HEK293T (cell line): ENCODE measurements at regions not wholly inside any gene's neighbourhood (a gene's known extent, or its start where the extent isn't known, plus 50 kb on each side); places are given as distances from the start of the nearest gene placed in this dataset.

Experiments used
- CTCF ChIA-PET: fragments of 350-600 bp; formaldehyde crosslinking; extraction: SDS; loops from one replicate; lab custom pipeline; 2021; ENCODE audit warnings: antibody characterized with exemption, inconsistent platforms; lab: Yijun Ruan, JAX
- POLR2A ChIA-PET: fragments of 350-600 bp; formaldehyde crosslinking; extraction: SDS; loops from one replicate; lab custom pipeline; 2020; ENCODE audit warnings: antibody characterized with exemption, inconsistent platforms; lab: Yijun Ruan, JAX
- DNase-seq: peaks from one replicate; pipeline ENCODE4 v3.0.0; 2012; ENCODE audit warnings: mixed read lengths; ENCODE audit errors: extremely low spot score
- ARNT ChIP-seq: fragments of 450-650 bp; IDR thresholded peaks from 2 replicates; pipeline ENCODE4 v1.6.1; 2017; ENCODE audit warnings: mild to moderate bottlenecking
- BHLHE40 ChIP-seq: fragments of 450-650 bp; IDR thresholded peaks from 2 replicates; pipeline ENCODE4 v1.6.1; 2016; ENCODE audit warnings: mild to moderate bottlenecking, moderate library complexity, borderline replicate concordance
- CTBP1 ChIP-seq: fragments of 450-650 bp; IDR thresholded peaks from 2 replicates; pipeline ENCODE4 v1.6.1; 2016; ENCODE audit warnings: borderline replicate concordance
- ELF4 ChIP-seq: fragments of 450-650 bp; IDR thresholded peaks from 2 replicates; pipeline ENCODE4 v1.6.1; 2017; ENCODE audit warnings: antibody characterized with exemption
- FOXA1 ChIP-seq: fragments of 450-650 bp; IDR thresholded peaks from 2 replicates; pipeline ENCODE4 v1.6.1; 2016; ENCODE audit warnings: mild to moderate bottlenecking
- FOXK2 ChIP-seq: fragments of 450-650 bp; IDR thresholded peaks from 2 replicates; pipeline ENCODE4 v1.6.1; 2016; ENCODE audit warnings: mild to moderate bottlenecking
- FOXM1 ChIP-seq: fragments of 450-650 bp; IDR thresholded peaks from 2 replicates; pipeline ENCODE4 v1.6.1; 2017; ENCODE audit warnings: mild to moderate bottlenecking, borderline replicate concordance
- HDGF ChIP-seq: fragments of 450-650 bp; IDR thresholded peaks from 2 replicates; pipeline ENCODE4 v1.6.1; 2017; ENCODE audit warnings: antibody characterized with exemption, borderline replicate concordance
- L3MBTL2 ChIP-seq: fragments of 450-650 bp; conservative IDR thresholded peaks from 2 replicates; pipeline ENCODE4 v1.6.1; 2016; ENCODE audit warnings: mild to moderate bottlenecking
- LEF1 ChIP-seq: fragments of 450-650 bp; IDR thresholded peaks from 2 replicates; pipeline ENCODE4 v1.6.1; 2017; ENCODE audit warnings: mild to moderate bottlenecking, borderline replicate concordance
- NFRKB ChIP-seq: fragments of 450-650 bp; IDR thresholded peaks from 2 replicates; pipeline ENCODE4 v1.6.1; 2016; ENCODE audit warnings: mild to moderate bottlenecking, moderate library complexity
- SP1 ChIP-seq: fragments of 450-650 bp; IDR thresholded peaks from 2 replicates; pipeline ENCODE4 v1.6.1; 2017
- SUZ12 ChIP-seq: fragments of 450-650 bp; IDR thresholded peaks from 2 replicates; pipeline ENCODE4 v1.6.1; 2016; ENCODE audit warnings: mild to moderate bottlenecking
- TARDBP ChIP-seq: fragments of 450-650 bp; IDR thresholded peaks from 2 replicates; pipeline ENCODE4 v1.6.1; 2016
- ZNF384 ChIP-seq: fragments of 450-650 bp; IDR thresholded peaks from 2 replicates; pipeline ENCODE4 v1.6.1; 2016
- TF ChIP-seq, protein P1 (sequence below): fragments of 450-650 bp; IDR thresholded peaks from 2 replicates; pipeline ENCODE4 v1.6.1; 2016

DNA sequence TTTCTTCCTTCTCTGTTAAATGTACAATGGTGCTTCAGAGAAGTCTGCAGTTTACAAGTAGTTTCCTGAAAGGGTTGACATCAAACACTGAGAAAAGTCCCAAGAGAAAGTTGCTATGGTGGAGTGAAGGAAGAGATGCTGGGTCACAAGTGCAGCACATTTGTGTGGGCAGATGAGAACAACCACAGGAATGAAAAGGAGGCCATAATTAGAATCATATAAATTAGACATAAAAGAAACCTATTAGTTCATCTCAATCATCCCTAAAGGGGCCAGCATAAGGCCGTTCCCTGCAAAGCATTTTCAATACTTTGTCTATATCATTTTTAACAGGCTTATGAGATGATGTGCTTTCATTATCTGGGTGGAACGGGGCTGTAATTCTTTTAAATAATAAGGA, 359.2 kb downstream of the IRS2 start:
- no peak for DNase-seq
- ChIA-PET POLR2A (no interaction called here), CTCF (no interaction called here)
- TF ChIP-seq SUZ12, result no peak
- no peak for TF ChIP-seq TARDBP
- TF ChIP-seq BHLHE40, result no peak
- no peak for TF ChIP-seq NFRKB
- TF ChIP-seq FOXM1, result no peak
- no peak for TF ChIP-seq FOXK2
- TF ChIP-seq ARNT, result no peak
- TF ChIP-seq HDGF, result no peak
- TF ChIP-seq, protein P1, sequence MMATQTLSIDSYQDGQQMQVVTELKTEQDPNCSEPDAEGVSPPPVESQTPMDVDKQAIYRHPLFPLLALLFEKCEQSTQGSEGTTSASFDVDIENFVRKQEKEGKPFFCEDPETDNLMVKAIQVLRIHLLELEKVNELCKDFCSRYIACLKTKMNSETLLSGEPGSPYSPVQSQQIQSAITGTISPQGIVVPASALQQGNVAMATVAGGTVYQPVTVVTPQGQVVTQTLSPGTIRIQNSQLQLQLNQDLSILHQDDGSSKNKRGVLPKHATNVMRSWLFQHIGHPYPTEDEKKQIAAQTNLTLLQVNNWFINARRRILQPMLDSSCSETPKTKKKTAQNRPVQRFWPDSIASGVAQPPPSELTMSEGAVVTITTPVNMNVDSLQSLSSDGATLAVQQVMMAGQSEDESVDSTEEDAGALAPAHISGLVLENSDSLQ, result no peak
- no peak for TF ChIP-seq LEF1
- no peak for TF ChIP-seq FOXA1
- no peak for TF ChIP-seq ZNF384
- no peak for TF ChIP-seq L3MBTL2
- TF ChIP-seq CTBP1, result no peak
- TF ChIP-seq ELF4, result no peak
- TF ChIP-seq SP1, result no peak

DNA sequence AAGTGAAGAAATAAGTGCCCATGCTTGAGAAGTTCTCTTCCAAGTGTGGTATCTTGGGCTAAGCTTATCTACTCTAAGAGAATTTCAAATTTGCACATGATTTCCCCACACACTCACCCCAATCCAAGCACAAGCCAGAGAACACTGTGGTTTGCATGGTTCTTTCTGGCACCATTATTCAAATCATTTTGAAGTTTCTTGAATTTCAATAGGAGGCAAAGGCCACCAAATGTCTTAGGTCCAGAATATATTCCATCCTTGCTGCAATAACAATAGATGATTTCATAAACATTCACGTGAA, 359.7 kb downstream of the IRS2 start:
- TF ChIP-seq ARNT (no peak), SUZ12 (no peak), ZNF384 (no peak), L3MBTL2 (no peak), LEF1 (no peak), FOXK2 (no peak), FOXA1 (no peak), HDGF (no peak), SP1 (no peak), FOXM1 (no peak), BHLHE40 (no peak), TARDBP (no peak), ELF4 (no peak), CTBP1 (no peak), NFRKB (no peak)
- TF ChIP-seq, protein P1, result no peak
- CTCF ChIA-PET, result no interaction called here

DNA sequence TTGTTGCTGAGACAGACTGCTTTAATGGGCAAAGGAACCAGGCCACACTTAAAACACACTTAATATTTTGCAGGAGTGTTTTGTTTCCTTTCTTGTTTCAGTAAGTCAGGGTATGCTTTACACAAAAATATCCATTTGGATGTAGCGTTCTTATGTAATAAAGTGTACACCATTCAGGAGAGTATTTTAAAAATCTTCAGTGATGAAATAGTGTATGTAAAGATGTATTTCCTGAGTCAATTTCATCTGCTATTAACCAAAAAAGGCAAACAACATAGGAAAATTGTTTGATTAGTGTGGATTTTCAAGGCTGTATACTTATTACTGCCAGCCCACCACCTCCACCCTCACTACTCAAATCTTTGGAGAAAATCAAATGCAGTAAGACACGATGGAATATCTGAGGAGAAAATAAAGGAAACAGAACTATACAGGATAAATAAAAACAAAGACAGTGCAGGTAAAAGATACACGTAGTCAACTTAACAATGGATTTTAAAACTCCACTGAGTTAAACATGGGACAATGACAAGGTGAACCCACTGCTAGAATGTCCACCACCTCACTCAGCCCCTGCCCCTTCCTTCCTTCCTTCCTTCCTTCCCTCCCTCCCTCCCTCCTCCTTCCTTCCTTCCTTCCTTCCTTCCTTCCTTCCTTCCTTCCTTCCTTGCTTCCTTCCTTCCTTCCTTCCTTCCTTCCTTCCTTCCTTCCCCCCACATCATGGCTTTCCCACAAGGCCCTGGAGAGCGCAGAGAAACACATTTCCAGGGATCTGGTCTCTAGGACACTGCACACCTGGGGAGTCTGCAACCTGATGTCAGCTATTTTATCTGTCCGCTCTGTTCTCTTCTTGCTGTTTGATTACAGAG, 360.3 kb downstream of the IRS2 start:
- TF ChIP-seq, protein P1, result no peak
- no peak for TF ChIP-seq FOXA1
- no peak for TF ChIP-seq L3MBTL2
- TF ChIP-seq LEF1, result no peak
- no peak for TF ChIP-seq NFRKB
- TF ChIP-seq FOXK2, result no peak
- no peak for TF ChIP-seq HDGF
- no peak for TF ChIP-seq ARNT
- no peak for TF ChIP-seq CTBP1
- no peak for DNase-seq
- ChIA-PET CTCF (no interaction called here), POLR2A (no interaction called here)

More for the DNA sequence above, 359.7 kb downstream of the IRS2 start:
- DNase-seq, result no peak
- POLR2A ChIA-PET, result no interaction called here

DNA sequence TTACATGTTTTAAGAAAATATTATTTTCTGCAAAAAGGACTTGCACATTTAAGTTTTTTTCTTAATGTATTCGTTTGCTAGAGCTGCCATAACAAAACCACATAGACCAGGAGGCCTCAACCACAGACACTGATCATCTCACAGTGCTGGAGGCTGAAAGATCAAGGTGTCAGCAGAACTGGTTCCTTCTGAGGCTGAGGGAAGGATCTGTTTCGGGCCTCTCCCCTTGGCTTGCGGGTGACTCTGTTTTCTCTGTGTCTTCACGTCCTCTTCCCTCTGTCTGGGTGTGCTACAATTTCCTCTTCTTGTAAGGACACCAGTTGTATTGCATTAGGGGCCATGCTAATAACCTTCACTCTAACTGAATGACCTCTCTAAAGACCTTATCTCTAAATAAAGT, 364.2 kb downstream of the IRS2 start:
- no peak for TF ChIP-seq ZNF384
- no peak for TF ChIP-seq HDGF
- no peak for TF ChIP-seq ELF4
- TF ChIP-seq L3MBTL2, result no peak
- TF ChIP-seq, protein P1, result no peak
- no peak for TF ChIP-seq TARDBP
- no peak for TF ChIP-seq BHLHE40
- no peak for TF ChIP-seq FOXM1
- no peak for TF ChIP-seq FOXA1
- CTCF ChIA-PET, result no interaction called here
- POLR2A ChIA-PET, result no interaction called here
- no peak for DNase-seq

DNA sequence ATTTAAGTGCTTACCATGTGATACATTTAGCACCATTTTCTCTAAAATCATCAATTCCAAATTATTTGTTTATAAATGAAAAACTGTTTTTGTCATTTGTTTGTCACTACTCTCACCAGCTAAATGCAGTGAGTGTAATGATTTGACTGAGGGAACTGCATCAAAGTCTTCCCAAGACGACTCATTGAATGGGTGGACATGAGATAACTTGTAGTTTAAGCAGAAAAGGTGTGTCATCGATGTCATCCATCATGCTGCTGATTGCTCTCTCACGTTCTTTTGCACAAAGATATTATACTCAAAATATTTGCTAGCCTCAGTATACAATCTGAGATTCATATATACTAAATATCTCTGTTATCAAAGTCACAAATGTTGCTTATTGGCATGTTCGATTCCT, 366.5 kb downstream of the IRS2 start:
- CTCF ChIA-PET, result no interaction called here
- TF ChIP-seq HDGF (no peak), ZNF384 (no peak), NFRKB (no peak), FOXK2 (no peak), ELF4 (no peak), SP1 (no peak), BHLHE40 (no peak), CTBP1 (no peak), FOXA1 (no peak), SUZ12 (no peak), ARNT (no peak), FOXM1 (no peak), LEF1 (no peak), L3MBTL2 (no peak), TARDBP (no peak)
- DNase-seq, result no peak
- POLR2A ChIA-PET, result no interaction called here

DNA sequence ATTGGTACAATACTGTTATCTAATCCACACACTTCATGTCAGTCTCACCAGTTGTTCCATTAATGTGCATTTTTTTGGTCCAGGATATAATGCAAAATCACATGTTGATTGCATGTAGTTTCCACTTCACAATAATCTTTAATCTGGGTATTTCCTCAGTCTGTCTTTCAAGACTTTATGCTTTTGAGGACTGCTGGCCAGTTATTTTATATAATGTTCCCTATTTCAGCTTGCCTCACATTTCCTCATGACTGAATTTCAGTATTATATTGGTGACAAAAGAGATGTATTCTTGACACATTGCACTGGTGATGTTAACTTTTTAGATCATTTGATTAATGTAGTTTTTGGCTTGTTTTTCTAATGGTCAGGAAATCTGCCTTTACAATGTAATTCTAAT, 368.3 kb downstream of the IRS2 start:
- ChIA-PET CTCF (no interaction called here), POLR2A (no interaction called here)
- no peak for TF ChIP-seq L3MBTL2
- no peak for TF ChIP-seq ELF4
- no peak for TF ChIP-seq LEF1
- TF ChIP-seq SUZ12, result no peak
- no peak for TF ChIP-seq FOXM1
- no peak for TF ChIP-seq FOXK2
- TF ChIP-seq, protein P1, result no peak
- TF ChIP-seq NFRKB, result no peak
- no peak for TF ChIP-seq FOXA1
- TF ChIP-seq SP1, result no peak
- TF ChIP-seq ARNT, result no peak
- TF ChIP-seq BHLHE40, result no peak
- no peak for TF ChIP-seq TARDBP
- TF ChIP-seq HDGF, result no peak
- TF ChIP-seq ZNF384, result no peak
- TF ChIP-seq CTBP1, result no peak
- DNase-seq, result no peak
